ENCODE measurements at regions not wholly inside any gene's neighbourhood (a gene's known extent, or its start where the extent isn't known, plus 50 kb on each side); places are given as distances from the start of the nearest gene placed in this dataset.
"Not testable (repeated sequence)": the region's sequence is repeated elsewhere in the genome, so short reads cannot be mapped to it uniquely, and the experiment has no call there.

- no peak for DNase-seq (ENCODE audit: low read depth)
- TF ChIP-seq CTCF (conservative IDR thresholded peaks at IDR 0.05; ENCODE audit: control insufficient read depth, insufficient read depth, low read depth, low read length), result no peak
- no peak overlapping the region for H3K4me3 ChIP-seq (ENCODE audit: control insufficient read depth, low read depth, low read length)
Measured at GRCh38 chr15:69668963-69669362, 216.3 kb downstream of the RPLP1 start.

GRCh38 chr15:69669446-69669845 lies 216.8 kb downstream of the RPLP1 start:
- no peak overlapping the region for H3K4me3 ChIP-seq (ENCODE audit: control insufficient read depth, low read depth, low read length)
- DNase-seq (ENCODE audit: low read depth), result no peak
- no peak for TF ChIP-seq CTCF (conservative IDR thresholded peaks at IDR 0.05; ENCODE audit: control insufficient read depth, insufficient read depth, low read depth, low read length)

GRCh38 chr15:69673291-69673881 lies 220.8 kb downstream of the RPLP1 start:
- no peak for DNase-seq (ENCODE audit: low read depth)
- no peak overlapping the region for H3K4me3 ChIP-seq (ENCODE audit: control insufficient read depth, low read depth, low read length)
- TF ChIP-seq CTCF (conservative IDR thresholded peaks at IDR 0.05; ENCODE audit: control insufficient read depth, insufficient read depth, low read depth, low read length), result no peak

DNA sequence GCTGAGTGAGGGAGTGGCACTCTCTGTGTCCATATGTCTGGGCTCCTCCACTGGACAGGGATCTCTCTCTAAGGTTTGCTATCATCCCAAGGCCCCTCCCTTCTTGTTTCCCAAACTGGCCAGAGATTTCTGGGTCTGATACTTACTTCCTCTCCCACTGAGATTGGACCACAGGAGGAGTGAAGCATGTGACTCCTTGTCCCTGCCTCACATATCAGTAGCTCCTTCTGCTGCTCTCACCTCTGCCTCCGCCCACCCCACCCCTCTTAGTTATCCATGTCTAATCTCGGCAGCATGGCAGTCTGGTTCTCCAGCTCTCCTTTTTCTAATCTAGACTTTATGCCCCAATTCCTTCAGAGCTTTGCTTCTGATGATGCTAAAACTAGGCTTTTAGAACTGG lies 223.1 kb downstream of the RPLP1 start:
- DNase-seq (ENCODE audit: low read depth), result no peak
- no peak for TF ChIP-seq CTCF (conservative IDR thresholded peaks at IDR 0.05; ENCODE audit: control insufficient read depth, insufficient read depth, low read depth, low read length)
- H3K4me3 ChIP-seq (ENCODE audit: control insufficient read depth, low read depth, low read length), result no peak overlapping the region

- DNase-seq (ENCODE audit: low read depth), result no peak
Measured at GRCh38 chr15:69677403-69677802, 224.8 kb downstream of the RPLP1 start.

DNA sequence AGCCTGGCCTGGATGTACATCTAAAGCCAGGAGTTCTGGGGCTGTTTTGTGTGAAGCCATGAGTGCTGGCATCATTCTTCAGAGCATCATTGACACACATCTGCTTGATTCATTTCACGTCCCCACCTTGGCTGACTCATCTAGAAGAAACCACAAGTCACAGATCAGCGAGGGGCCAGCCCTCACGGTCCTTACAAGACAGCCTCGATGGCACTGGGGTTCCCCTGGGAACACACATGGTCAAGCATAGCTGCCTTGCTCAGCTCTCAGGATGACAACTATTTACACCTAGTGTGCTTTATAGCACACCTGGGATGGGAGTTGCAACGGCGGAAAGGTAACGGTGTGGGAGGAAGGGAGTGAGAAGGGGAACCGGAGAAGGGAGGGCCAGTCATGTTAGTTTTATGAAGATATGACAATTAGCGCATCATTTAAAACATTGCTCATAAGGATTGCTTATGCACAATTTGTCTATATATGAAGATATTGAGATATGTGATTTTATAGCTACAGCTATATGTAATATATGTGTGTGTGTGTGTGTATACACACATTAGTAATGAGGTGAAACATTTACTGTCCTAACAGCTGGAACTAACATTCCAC lies 227.1 kb downstream of the RPLP1 start:
- DNase-seq (ENCODE audit: low read depth), result no peak
- no peak for TF ChIP-seq CTCF (conservative IDR thresholded peaks at IDR 0.05; ENCODE audit: control insufficient read depth, insufficient read depth, low read depth, low read length)
- no peak overlapping the region for H3K4me3 ChIP-seq (ENCODE audit: control insufficient read depth, low read depth, low read length)

More at GRCh38 chr15:69677403-69677802, 224.8 kb downstream of the RPLP1 start:
- H3K4me3 ChIP-seq (ENCODE audit: control insufficient read depth, low read depth, low read length), result no peak overlapping the region
- TF ChIP-seq CTCF (conservative IDR thresholded peaks at IDR 0.05; ENCODE audit: control insufficient read depth, insufficient read depth, low read depth, low read length), result no peak

GRCh38 chr15:69684823-69685222 lies 232.2 kb downstream of the RPLP1 start:
- DNase-seq (ENCODE audit: low read depth); H3K4me3 ChIP-seq (ENCODE audit: control insufficient read depth, low read depth, low read length): not testable (repeated sequence)

Data from fibroblast of mammary gland (primary cell).